Activated CD4-positive, alpha-beta T cell treated with anti-CD3 and anti-CD28 coated beads, Interleukin-2, amount 50 U/mL, for 1 hour (primary cell): ENCODE measurements at regions not wholly inside any gene's neighbourhood (a gene's known extent, or its start where the extent isn't known, plus 50 kb on each side); places are given as distances from the start of the nearest gene placed in this dataset.

Source experiments
- DNase-seq: peaks from one replicate; pipeline ENCODE4 v3.0.0-alpha.2; 2020

- no peak for DNase-seq
Measured at GRCh38 chr4:24033626-24034025, 143.8 kb upstream of the PPARGC1A start.

- no peak for DNase-seq
Measured at GRCh38 chr4:24032371-24032989, 142.6 kb upstream of the PPARGC1A start.

GRCh38 chr4:24026596-24026995 lies 136.7 kb upstream of the PPARGC1A start:
- no peak for DNase-seq

- DNase-seq: no peak
Measured at GRCh38 chr4:24024605-24025004, 134.8 kb upstream of the PPARGC1A start.

GRCh38 chr4:24024157-24024556 lies 134.3 kb upstream of the PPARGC1A start:
- DNase-seq: no peak

- no peak for DNase-seq
Measured at GRCh38 chr4:24015782-24016181, 125.9 kb upstream of the PPARGC1A start.

GRCh38 chr4:24013668-24014422 lies 124.0 kb upstream of the PPARGC1A start:
- no peak for DNase-seq

- no peak for DNase-seq
Measured at GRCh38 chr4:24010994-24011393, 121.1 kb upstream of the PPARGC1A start.

- DNase-seq: no peak
Measured at GRCh38 chr4:24010573-24010972, 120.7 kb upstream of the PPARGC1A start.

- DNase-seq: no peak
Measured at GRCh38 chr4:24007860-24008261, 118.0 kb upstream of the PPARGC1A start.

GRCh38 chr4:24006269-24006668 lies 116.4 kb upstream of the PPARGC1A start:
- DNase-seq: no peak

- DNase-seq: no peak
Measured at GRCh38 chr4:24003926-24004325, 114.1 kb upstream of the PPARGC1A start.

GRCh38 chr4:24003496-24003895 lies 113.6 kb upstream of the PPARGC1A start:
- DNase-seq: no peak

GRCh38 chr4:24002330-24002966 lies 112.6 kb upstream of the PPARGC1A start:
- no peak for DNase-seq

- DNase-seq: no peak
Measured at GRCh38 chr4:24001486-24002329, 111.9 kb upstream of the PPARGC1A start.

- no peak for DNase-seq
Measured at GRCh38 chr4:24000470-24000831, 110.6 kb upstream of the PPARGC1A start.

GRCh38 chr4:23999714-24000469 lies 110.0 kb upstream of the PPARGC1A start:
- DNase-seq: no peak

- DNase-seq: no peak
Measured at GRCh38 chr4:23993373-23993772, 103.5 kb upstream of the PPARGC1A start.

- no peak for DNase-seq
Measured at GRCh38 chr4:23991444-23991843, 101.6 kb upstream of the PPARGC1A start.

- DNase-seq: no peak
Measured at GRCh38 chr4:23986270-23986669, 96.4 kb upstream of the PPARGC1A start.

- no peak for DNase-seq
Measured at GRCh38 chr4:23981328-23981727, 91.5 kb upstream of the PPARGC1A start.

- DNase-seq: no peak
Measured at GRCh38 chr4:23979534-23979933, 89.7 kb upstream of the PPARGC1A start.

- DNase-seq: no peak
Measured at GRCh38 chr4:23978002-23978401, 88.2 kb upstream of the PPARGC1A start.
